CD14-positive monocyte (primary cell): ENCODE measurements at regions not wholly inside any gene's neighbourhood (a gene's known extent, or its start where the extent isn't known, plus 50 kb on each side); places are given as distances from the start of the nearest gene placed in this dataset.

Experiments used
- DNase-seq, 3 donors: peaks; one replicate each; pipeline ENCODE4 v3.0.0-alpha.2; 2011 to 2022
- H2AFZ ChIP-seq: 2 replicates; pipeline ENCODE4 v1.6.0; 2012; ENCODE audit warnings: mild to moderate bottlenecking, low read depth, low read length, inconsistent platforms; ENCODE audit not compliant: insufficient read depth, poor library complexity, severe bottlenecking
- H3K27ac ChIP-seq, 2 donors: 1 replicate in 1 of 2; 2 replicates in 1 of 2; pipeline ENCODE4 v1.5.1; 2012 to 2013; ENCODE audit warnings: low read length in 2 of 2, control low read depth in 1 of 2, inconsistent platforms in 1 of 2, low read depth in 1 of 2, mild to moderate bottlenecking in 1 of 2
- H3K27me3 ChIP-seq, 2 donors: one replicate each; pipeline versions ENCODE4 v1.6.0 to v1.6.1; 2011 to 2013; ENCODE audit warnings: low read length in 2 of 2; ENCODE audit not compliant: control insufficient read depth in 2 of 2, insufficient read depth in 2 of 2
- H3K36me3 ChIP-seq, 2 donors: replicated peaks in 1 of 2; 1 replicate in 1 of 2; 2 replicates in 1 of 2; pipeline versions ENCODE4 v1.5.1 to v1.6.1; 2012 to 2013; ENCODE audit warnings: low read length in 2 of 2, control low read depth in 1 of 2, inconsistent platforms in 1 of 2, mild to moderate bottlenecking in 1 of 2; ENCODE audit not compliant: insufficient read depth in 2 of 2, control insufficient read depth in 1 of 2
- H3K4me1 ChIP-seq, 2 donors: 1 replicate in 1 of 2; 2 replicates in 1 of 2; pipeline versions ENCODE4 v1.5.1 to v1.6.1; 2012 to 2013; ENCODE audit warnings: low read length in 2 of 2, control low read depth in 1 of 2, inconsistent platforms in 1 of 2, mild to moderate bottlenecking in 1 of 2, moderate library complexity in 1 of 2; ENCODE audit not compliant: insufficient read depth in 2 of 2, control insufficient read depth in 1 of 2
- H3K4me2 ChIP-seq: replicated peaks from 2 replicates; pipeline ENCODE3; 2012; ENCODE audit warnings: low read length, moderate library complexity, mild to moderate bottlenecking; ENCODE audit not compliant: poor library complexity, severe bottlenecking; ENCODE audit errors: extremely low read depth
- H3K4me3 ChIP-seq, 3 experiments: fragments of 200-600 bp in 1 of 3; sonication (generic) in 1 of 3; replicated peaks in 1 of 3; 1 replicate in 2 of 3; 2 replicates in 1 of 3; pipeline ENCODE4 v1.5.1; 2011 to 2013; ENCODE audit warnings: low read length in 3 of 3, mild to moderate bottlenecking in 3 of 3, control low read depth in 2 of 3, low read depth in 2 of 3, inconsistent platforms in 1 of 3, moderate library complexity in 1 of 3
- H3K79me2 ChIP-seq: 2 replicates; pipeline ENCODE4 v1.6.0; 2012; ENCODE audit warnings: mild to moderate bottlenecking, control low read depth, inconsistent platforms, low read length, moderate library complexity; ENCODE audit not compliant: insufficient read depth
- H3K9ac ChIP-seq: 2 replicates; pipeline ENCODE4 v1.6.0; 2017; ENCODE audit warnings: low read length, mild to moderate bottlenecking; ENCODE audit not compliant: insufficient read depth, poor library complexity, severe bottlenecking
- H3K9me3 ChIP-seq, 2 donors: replicated peaks in 1 of 2; 1 replicate in 1 of 2; 2 replicates in 1 of 2; pipeline versions ENCODE4 v1.5.1 to v1.6.1; 2012 to 2013; ENCODE audit warnings: low read length in 2 of 2, control low read depth in 1 of 2; ENCODE audit not compliant: control insufficient read depth in 1 of 2, insufficient read depth in 1 of 2
- H4K20me1 ChIP-seq: 2 replicates; pipeline ENCODE4 v1.6.0; 2012; ENCODE audit warnings: mild to moderate bottlenecking, low read length, control low read depth, moderate library complexity; ENCODE audit not compliant: insufficient read depth
- H3K27ac Mint-ChIP-seq, 7 donors: one replicate each; pipeline ENCODE4 v1.8.0; 2020; ENCODE audit warnings: mild to moderate bottlenecking in 7 of 7, mixed read lengths in 7 of 7, moderate library complexity in 6 of 7, inconsistent platforms in 2 of 7
- H3K27me3 Mint-ChIP-seq, 3 donors: one replicate each; pipeline ENCODE4 v1.8.0; 2021 to 2022; ENCODE audit warnings: low read depth in 3 of 3, mild to moderate bottlenecking in 3 of 3, mixed read lengths in 3 of 3, moderate library complexity in 3 of 3, inconsistent platforms in 1 of 3
- H3K36me3 Mint-ChIP-seq, 2 donors: one replicate each; pipeline ENCODE4 v1.8.0; 2020; ENCODE audit warnings: mixed read lengths in 2 of 2, inconsistent platforms in 1 of 2, mild to moderate bottlenecking in 1 of 2
- H3K4me1 Mint-ChIP-seq: one replicate; pipeline ENCODE4 v1.8.0; 2020; ENCODE audit warnings: mild to moderate bottlenecking, mixed read lengths
- H3K4me3 Mint-ChIP-seq, 2 donors: one replicate each; pipeline ENCODE4 v1.8.0; 2020; ENCODE audit warnings: mild to moderate bottlenecking in 2 of 2, mixed read lengths in 2 of 2, moderate library complexity in 1 of 2
- H3K9me3 Mint-ChIP-seq, 7 donors: one replicate each; pipeline ENCODE4 v1.8.0; 2020 to 2022; ENCODE audit warnings: mixed read lengths in 7 of 7, mild to moderate bottlenecking in 6 of 7, moderate library complexity in 6 of 7, inconsistent platforms in 2 of 7
- WGBS: methylation state at CpG from one replicate; pipeline ENCODE4 v1.1.5; 2013; ENCODE audit warnings: missing lambda C conversion rate; ENCODE audit not compliant: insufficient coverage; 5-methylcytosine and 5-hydroxymethylcytosine counted together
- intact Hi-C, 2 donors: fragments of 100-400 bp; cut with micrococcal nuclease; formaldehyde crosslinking; loops; one replicate each; pipeline versions ENCODE4 v1.15.0 to v1.15.1; 2023
- TF ChIP-seq, protein P1 (sequence below): fragments of 200-600 bp; IDR thresholded peaks from one replicate; pipeline ENCODE4 v1.8.0; 2022; ENCODE audit warnings: antibody characterized with exemption, mild to moderate bottlenecking

DNA sequence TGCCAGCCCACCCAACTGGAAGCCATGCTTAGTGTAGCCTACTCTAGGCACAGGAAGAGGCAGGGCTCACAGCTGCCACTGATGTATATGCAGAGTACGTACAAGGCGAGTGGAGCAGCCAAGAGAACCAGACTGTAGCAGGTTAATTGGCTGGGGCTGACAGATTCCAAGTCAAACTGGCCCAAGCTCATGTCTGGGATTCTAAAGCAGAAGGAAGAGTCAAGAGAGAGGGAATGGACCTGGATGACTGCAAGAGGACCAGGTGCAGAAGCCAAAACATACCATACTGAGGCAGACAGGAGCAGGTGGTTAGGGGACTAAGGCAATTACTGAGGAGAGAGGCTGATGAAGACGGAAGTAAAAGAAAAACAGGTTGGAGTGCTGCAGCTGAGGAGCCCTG lies 51.3 kb upstream of the LRRN2 start:
- Histone ChIP-seq H3K36me3 (no peaks in the 10 kb centered on the region), H2AFZ (no peak overlapping the region), H3K4me3 (no peak overlapping the region), H3K9ac (no peak overlapping the region), H3K4me1 (no peaks in the 10 kb centered on the region), H3K27me3 (peaks cover 2 to 9% of the 10 kb centered on the region in 2 donors), H4K20me1 (no peaks in the 10 kb centered on the region), H3K9me3 (no peaks in the 10 kb centered on the region), H3K27ac (no peak overlapping the region), H3K4me2 (no peak overlapping the region), H3K79me2 (no peaks in the 10 kb centered on the region)
- Mint-ChIP-seq H3K27ac (no peak overlapping the region), H3K27me3 (peaks cover 11 to 23% (median 16%) of the 10 kb centered on the region in 3 donors), H3K36me3 (no peaks in the 10 kb centered on the region), H3K9me3 (peaks cover 3 to 13% (median 8%) of the 10 kb centered on the region in 7 donors), H3K4me3 (peak overlapping the region in 1 of 2 donors; percentile 35), H3K4me1 (no peaks in the 10 kb centered on the region)
- no peak for DNase-seq
- TF ChIP-seq, protein P1, sequence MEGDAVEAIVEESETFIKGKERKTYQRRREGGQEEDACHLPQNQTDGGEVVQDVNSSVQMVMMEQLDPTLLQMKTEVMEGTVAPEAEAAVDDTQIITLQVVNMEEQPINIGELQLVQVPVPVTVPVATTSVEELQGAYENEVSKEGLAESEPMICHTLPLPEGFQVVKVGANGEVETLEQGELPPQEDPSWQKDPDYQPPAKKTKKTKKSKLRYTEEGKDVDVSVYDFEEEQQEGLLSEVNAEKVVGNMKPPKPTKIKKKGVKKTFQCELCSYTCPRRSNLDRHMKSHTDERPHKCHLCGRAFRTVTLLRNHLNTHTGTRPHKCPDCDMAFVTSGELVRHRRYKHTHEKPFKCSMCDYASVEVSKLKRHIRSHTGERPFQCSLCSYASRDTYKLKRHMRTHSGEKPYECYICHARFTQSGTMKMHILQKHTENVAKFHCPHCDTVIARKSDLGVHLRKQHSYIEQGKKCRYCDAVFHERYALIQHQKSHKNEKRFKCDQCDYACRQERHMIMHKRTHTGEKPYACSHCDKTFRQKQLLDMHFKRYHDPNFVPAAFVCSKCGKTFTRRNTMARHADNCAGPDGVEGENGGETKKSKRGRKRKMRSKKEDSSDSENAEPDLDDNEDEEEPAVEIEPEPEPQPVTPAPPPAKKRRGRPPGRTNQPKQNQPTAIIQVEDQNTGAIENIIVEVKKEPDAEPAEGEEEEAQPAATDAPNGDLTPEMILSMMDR: no peak
- intact Hi-C loops: no loop called here
- WGBS: 84% methylated on average over 2 of the region's 3 CpGs

DNA sequence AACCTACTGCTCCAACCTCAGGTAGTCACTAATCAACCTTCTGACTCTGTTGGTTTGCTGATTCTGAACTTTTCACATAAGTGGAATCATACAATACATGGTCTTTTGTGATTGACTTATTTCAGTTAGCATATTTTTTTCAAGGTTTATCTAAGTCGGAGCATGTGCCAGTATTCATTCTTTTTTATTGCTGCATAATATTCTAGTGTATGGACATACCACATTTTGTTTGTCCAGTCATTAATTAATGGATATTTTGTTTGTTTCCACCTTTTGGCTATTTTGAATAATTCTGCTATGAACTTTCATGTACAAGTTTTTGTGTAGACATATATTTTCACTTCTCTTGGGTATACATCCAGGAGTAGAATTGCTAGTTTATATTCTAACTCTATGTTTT lies 53.0 kb upstream of the LRRN2 start:
- H3K79me2 ChIP-seq: no peaks in the 10 kb centered on the region
- H3K27me3 Mint-ChIP-seq: peaks cover 9 to 26% (median 10%) of the 10 kb centered on the region in 3 donors
- H3K27ac ChIP-seq: no peak overlapping the region
- no peaks in the 10 kb centered on the region for H3K4me1 Mint-ChIP-seq
- peaks cover 7 to 8% of the 10 kb centered on the region in 2 donors for H3K27me3 ChIP-seq
- DNase-seq: no peak
- H3K4me3 ChIP-seq: no peak overlapping the region
- no peaks in the 10 kb centered on the region for H3K36me3 ChIP-seq
- TF ChIP-seq, protein P1: no peak
- no peak overlapping the region for H3K4me3 Mint-ChIP-seq
- H3K9me3 ChIP-seq: no peaks in the 10 kb centered on the region
- no peak overlapping the region for H3K27ac Mint-ChIP-seq
- no peak overlapping the region for H3K9ac ChIP-seq
- peaks cover 3 to 13% (median 8%) of the 10 kb centered on the region in 7 donors for H3K9me3 Mint-ChIP-seq
- no peaks in the 10 kb centered on the region for H4K20me1 ChIP-seq
- H2AFZ ChIP-seq: no peak overlapping the region
- no peak overlapping the region for H3K4me2 ChIP-seq
- intact Hi-C loops: no loop called here
- H3K4me1 ChIP-seq: no peaks in the 10 kb centered on the region
- H3K36me3 Mint-ChIP-seq: no peaks in the 10 kb centered on the region
- no CpG with 5 or more reads among the region's 1 CpG for WGBS
